ENCODE measurements at regions not wholly inside any gene's neighbourhood (a gene's known extent, or its start where the extent isn't known, plus 50 kb on each side); places are given as distances from the start of the nearest gene placed in this dataset.
"Not testable (repeated sequence)": the region's sequence is repeated elsewhere in the genome, so short reads cannot be mapped to it uniquely, and the experiment has no call there.

DNA sequence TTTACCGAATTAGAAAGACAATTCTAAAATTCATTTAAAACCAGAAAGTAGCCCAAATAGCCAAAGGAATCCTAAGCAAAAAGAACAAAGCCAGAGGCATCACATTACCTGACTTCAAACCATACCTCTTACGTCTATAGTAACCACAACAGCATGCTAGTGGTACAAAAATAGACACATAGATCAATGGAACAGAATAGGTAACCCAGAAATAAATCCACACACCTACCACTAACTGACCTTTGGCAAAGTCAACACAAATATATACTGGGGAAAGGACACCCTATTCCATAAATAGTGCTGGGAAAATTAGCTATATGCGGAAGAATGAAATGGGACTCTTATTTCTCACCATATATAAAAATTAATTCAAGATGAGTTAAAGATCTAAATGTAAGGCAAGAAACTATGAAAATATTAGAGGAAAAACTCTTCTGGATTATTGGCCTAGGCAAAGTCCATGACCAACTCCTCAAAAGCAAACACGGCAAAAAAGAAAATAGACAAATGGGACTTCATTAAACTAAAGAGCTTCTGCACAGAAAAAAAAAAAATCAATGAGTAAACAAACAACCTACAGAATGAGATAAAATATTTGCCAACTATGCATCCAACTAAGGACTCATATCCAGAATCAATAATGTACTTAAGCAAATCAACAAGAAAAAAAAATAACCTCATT is 568.9 kb downstream of the SOX5 start:
- no peak for ATAC-seq

GRCh38 chr12:23388898-23389297 is 560.6 kb downstream of the SOX5 start:
- ATAC-seq: not testable (repeated sequence)

GRCh38 chr12:23389315-23389714 is 560.2 kb downstream of the SOX5 start:
- not testable (repeated sequence) for ATAC-seq

GRCh38 chr12:23399402-23399933 is 550.0 kb downstream of the SOX5 start:
- ATAC-seq: no peak

GRCh38 chr12:23415180-23415579 is 534.3 kb downstream of the SOX5 start:
- no peak for ATAC-seq

DNA sequence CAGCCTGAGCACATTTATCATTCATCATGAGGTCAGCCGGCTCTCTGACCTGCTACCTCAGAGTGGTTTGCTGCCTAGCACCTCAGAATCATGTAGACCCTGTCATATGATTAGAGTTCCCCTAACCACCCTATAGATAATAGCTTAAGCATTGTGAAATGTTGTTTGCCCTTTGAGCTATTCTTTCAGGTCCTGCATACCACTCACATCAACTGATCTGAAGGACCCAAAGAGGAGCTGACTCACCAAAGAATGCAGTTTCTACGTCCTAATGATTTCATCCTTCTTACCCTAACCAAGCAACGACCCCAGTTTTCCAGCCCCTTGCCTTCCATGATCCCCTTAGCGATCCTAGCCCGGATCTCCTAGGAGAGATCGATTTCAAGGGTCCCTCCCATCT is 527.9 kb downstream of the SOX5 start:
- no peak for ATAC-seq

DNA sequence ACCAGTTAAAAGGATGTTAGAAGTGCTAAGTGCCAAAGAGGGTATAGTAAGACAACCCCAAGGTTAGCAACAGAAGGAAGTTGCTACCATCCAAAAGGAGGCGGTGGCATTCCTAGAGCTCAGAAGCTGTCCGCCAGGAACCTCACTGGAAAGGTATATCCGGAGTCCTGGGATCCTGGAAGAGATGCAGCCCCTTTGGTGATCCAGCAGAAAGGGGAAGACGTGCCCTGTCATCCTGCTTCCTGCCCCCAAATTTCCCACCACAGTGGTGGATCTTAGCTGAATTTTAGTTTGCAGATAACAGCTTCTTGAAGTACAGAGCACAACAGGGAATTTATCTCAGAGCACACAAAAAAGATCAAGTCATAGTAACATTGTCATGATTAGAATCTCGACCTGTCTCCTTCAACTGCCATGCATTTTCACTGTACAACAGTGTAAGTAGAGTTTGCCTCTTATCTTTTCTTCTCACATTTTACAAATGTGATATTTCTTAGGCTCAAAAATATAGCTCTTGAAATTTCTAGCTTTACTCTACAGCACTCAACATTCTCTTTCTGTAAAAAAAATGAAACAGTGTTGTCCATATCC is 526.3 kb downstream of the SOX5 start:
- no peak for ATAC-seq

- no peak for ATAC-seq
Measured at GRCh38 chr12:23423796-23424195, 525.7 kb downstream of the SOX5 start.

DNA sequence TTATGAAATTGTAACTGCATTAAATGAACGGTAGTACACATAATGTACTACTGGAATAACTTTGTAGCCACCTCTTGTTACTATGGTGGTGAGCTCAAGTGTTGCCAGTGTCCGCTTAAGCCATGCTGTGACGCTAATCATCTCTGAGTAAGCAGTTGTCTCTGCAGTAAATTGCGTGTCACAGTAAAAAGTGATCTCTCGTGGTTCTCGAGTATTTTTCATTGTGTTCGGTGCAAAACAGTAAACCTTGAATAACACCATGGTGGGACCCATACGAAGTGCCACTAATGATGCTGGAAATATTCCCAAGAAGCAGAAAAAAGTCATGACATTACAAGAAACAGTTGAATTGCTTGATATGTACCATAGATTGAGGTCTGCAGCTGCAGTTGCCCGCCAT is 524.8 kb downstream of the SOX5 start:
- no peak for ATAC-seq

DNA sequence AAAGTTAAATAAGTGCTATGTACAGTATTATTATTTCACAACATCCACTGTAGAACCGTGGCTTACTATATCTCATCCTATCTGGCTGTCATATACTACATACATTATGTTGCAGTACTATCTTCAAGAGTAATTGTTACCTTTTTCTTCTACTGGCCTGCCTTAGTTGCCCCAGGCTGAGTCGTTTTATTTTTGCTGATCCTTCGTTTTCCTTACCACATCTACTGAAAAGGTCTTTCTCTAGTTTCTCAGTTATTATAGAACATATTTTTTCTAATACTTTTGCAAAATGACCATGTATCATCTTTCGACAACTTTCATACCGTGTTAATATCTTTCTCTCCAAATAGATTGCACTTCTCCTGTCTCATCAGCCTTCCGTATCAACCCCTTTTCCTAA is 523.1 kb downstream of the SOX5 start:
- no peak for ATAC-seq

DNA sequence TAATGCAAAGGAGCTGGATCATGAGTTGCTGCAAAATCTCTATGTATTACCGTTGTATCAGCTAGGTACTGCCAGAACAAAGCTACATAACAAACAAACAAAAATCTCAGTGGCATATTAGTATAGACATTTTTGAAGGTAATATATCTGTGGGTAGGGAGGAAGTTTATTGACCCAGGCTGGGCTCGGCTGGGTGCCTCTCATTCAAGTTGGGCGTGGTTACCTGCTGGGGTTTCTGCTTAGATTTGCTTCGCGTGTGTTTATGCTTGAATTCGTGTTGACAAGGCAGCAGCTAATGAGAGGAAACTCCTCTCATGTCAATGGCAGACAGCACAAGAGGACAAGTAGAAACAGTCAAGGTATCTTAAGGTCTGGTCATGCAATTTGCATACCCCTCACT is 520.7 kb downstream of the SOX5 start:
- ATAC-seq: no peak

DNA sequence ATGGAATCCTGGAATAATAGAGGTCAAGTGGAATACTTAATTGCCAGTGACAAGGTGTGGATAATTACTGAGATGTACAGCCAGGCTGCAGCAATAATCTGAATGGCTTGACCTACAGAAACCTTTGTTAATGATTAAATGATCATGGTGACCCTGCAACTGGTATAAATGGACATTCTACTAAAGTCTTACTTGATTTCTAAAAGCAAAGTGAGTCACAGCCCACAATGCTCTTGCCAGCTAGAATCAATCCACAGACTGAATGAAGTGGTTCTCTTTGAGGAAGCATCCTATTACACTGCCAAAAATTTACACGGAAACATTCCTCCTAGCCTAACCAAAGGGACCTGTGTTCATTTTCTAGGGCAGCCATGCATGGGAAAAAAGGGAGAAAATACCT is 518.5 kb downstream of the SOX5 start:
- ATAC-seq: no peak

DNA sequence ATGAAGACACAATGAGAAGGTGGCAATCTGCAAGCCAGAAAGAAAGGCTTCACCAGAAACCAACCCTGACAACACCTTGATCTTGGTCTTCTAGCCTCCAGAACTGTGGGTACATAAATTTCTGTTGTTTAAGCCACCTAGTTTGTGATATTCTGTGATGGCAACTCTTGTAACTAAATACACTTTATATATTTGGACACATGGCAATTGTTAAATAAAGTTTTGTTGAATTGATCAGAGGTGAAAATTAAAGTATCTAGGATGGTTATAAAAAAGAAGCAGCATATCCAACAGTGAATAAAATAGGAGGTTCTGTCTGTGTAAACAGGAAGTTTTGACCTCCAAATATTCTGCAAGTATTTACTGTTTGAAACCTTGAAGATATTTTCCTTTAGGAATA is 516.3 kb downstream of the SOX5 start:
- no peak for ATAC-seq

DNA sequence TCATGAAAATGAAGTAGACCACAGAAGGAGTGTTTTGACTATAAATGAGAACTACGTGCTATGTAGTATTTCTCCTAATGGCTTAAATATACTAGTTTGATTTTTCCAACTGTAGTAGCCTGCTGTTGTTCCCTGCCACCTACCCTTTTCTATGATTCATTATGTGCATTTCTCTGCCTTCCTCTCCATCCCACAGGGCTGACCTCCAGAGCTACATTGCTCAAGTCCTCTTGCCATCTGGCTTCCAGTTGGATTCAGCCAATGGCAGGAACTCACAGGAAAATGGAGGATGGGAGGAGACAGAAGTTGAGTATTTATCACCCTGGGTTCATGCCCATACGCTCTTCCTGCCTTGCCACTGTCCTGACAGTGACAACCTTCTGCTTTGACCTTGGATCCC is 515.3 kb downstream of the SOX5 start:
- ATAC-seq: no peak

DNA sequence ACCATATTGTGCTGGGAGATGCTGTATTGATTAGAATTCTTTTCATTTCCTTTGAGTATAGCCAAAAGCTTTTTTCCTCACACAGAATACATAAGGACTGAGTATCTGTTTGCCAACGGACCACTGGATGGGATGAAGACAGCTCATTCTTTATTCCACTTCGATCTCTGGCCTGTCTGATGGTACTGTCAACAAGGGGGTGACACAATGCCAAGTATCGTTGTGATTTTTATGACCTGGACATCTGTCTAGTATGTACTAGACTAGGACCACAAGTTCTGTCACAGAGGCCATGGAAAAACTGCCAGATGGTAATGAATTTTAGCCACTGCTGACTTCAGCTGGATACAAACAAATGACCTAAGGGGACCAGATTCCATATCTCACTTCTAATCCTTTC is 502.7 kb downstream of the SOX5 start:
- no peak for ATAC-seq

- ATAC-seq: no peak
Measured at GRCh38 chr12:23450810-23451209, 498.7 kb downstream of the SOX5 start.

GRCh38 chr12:23455283-23455682 is 494.2 kb downstream of the SOX5 start:
- ATAC-seq: no peak

DNA sequence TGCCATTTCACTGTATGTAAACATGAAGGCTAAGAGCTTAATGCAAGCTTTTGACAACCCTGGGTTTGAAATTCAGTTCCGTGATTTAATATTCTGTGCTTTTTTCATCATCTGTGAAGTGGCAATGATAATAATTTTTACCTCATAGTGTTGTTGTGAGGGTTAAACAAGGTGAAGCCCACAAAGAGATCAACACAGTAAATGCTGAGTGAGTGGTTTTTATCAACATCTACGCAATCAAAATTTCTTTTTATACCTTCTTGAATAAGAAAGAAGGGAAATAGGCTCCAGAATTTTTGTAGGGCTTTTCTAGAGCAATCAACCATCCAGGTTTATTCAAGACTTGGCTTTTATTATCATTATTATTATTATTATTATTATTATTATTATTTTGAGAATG is 490.8 kb downstream of the SOX5 start:
- ATAC-seq: no peak

- ATAC-seq: no peak
Measured at GRCh38 chr12:23462546-23462945, 486.9 kb downstream of the SOX5 start.

DNA sequence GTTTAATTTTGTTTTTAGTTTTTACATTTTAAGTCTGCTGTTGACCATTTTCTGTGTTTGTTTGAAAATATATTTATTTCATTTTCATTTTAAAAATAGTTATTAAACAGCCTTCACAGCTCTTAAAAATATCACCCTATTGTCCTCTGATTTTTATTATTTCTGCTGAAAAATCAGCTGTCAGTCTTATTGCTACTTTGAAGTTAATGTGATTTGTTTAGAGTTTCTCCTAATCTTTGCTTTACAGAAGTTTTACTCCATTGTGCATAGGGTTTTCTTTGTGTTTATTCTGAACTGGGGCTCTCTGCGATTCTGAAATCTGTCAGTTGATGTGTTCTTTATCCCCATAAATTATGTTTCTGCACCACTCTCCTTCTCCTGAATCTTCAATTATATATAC is 486.3 kb downstream of the SOX5 start:
- no peak for ATAC-seq

GRCh38 chr12:23464241-23464812 is 485.1 kb downstream of the SOX5 start:
- no peak for ATAC-seq

DNA sequence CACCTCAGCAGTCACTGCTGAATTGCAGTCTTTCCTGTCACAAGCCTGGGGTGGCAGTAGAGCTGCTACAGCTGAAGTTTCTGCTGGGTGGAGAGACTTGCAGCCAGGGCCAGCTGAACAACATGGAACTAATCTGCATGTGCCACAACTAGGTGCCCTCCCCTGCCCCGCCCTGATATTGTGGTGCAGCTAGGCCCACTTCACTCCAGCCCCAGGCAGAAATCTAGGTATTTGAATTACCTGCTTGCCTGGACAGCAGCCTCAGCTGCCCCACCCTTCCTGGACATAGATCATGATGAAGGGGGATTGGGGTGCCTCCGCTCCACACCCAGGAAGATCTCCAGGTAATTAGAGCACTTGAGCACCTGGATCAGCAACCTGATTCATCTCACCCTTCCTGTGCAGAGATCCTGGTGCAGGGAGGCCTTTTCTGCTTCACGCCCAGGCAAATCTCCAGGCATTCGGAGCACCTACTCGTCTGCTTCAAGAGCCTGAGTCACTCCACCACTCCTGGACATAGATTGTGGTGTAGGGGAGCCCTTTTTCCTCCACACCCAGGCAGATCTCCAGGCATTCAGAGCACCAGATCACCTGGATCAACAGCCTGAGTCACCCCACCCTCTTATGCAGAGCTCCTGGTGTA is 477.0 kb downstream of the SOX5 start:
- no peak for ATAC-seq

GRCh38 chr12:23473071-23473470 is 476.4 kb downstream of the SOX5 start:
- ATAC-seq: no peak

DNA sequence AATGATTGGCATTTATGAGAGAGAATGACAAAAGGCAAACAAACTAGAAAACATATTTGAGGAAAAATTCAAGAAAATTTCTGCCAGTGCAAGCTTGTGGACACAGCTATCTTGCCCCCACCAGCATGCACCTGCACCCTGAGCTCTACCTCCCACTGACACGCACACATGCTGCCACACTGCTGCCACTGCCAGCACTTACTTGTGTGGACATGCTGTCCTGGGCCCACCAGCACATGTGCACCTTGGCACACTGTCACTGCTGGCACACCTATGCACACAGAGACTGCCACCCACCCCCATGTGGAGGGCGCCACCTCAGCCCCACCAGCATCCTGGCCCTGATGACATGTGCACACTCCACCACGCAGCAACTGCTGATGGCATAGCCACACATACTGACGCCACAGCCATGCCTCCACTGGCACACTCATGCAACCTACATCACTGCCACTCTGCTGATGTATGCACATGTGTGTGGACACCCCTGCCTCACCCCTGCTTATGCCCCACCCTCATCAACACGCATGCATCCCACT is 475.0 kb downstream of the SOX5 start:
- no peak for ATAC-seq

All from activated CD4-positive, CD25-positive, alpha-beta regulatory T cell treated with anti-CD3 and anti-CD28 coated beads, Interleukin-2, amount 50 U/mL, for 24 hours (primary cell).